Esophagus squamous epithelium (tissue), 5 donors: ENCODE measurements at regions not wholly inside any gene's neighbourhood (a gene's known extent, or its start where the extent isn't known, plus 50 kb on each side); places are given as distances from the start of the nearest gene placed in this dataset.

ENCODE experiments used
- DNase-seq: peaks from one replicate; lab custom pipeline; 2025; lab: John Stamatoyannopoulos, UW
- H3K27ac ChIP-seq, 4 donors: fragments of 200-600 bp; sonication (generic); one replicate each; pipeline ENCODE4 v1.5.1; 2016 to 2019; ENCODE audit warnings: mild to moderate bottlenecking in 1 of 4
- H3K27me3 ChIP-seq, 4 donors: fragments of 200-600 bp; sonication (generic); 1 replicate in 3 of 4; 2 replicates in 1 of 4; pipeline versions ENCODE4 v1.5.1 to v1.6.0; 2017 to 2021; ENCODE audit warnings: antibody characterized with exemption in 1 of 4
- H3K36me3 ChIP-seq, 3 donors: fragments of 200-600 bp; sonication (generic); one replicate each; pipeline ENCODE4 v1.5.1; 2016 to 2019
- H3K4me1 ChIP-seq, 3 donors: fragments of 200-600 bp; sonication (generic); one replicate each; pipeline ENCODE4 v1.5.1; 2017 to 2019
- H3K4me3 ChIP-seq, 4 donors: fragments of 200-600 bp; sonication (generic); 1 replicate in 3 of 4; 2 replicates in 1 of 4; pipeline ENCODE4 v1.5.1; 2016 to 2019; ENCODE audit warnings: mild to moderate bottlenecking in 2 of 4, moderate library complexity in 1 of 4
- H3K9me3 ChIP-seq, 3 donors: fragments of 200-600 bp; sonication (generic); one replicate each; pipeline ENCODE4 v1.5.1; 2016 to 2019
- CTCF ChIP-seq, 6 experiments: fragments of 450-650 bp in 4 of 6; fragments of 200-600 bp in 2 of 6; sonication (generic) in 2 of 6; IDR thresholded peaks; one replicate each; pipeline ENCODE4 v1.5.1; 2016 to 2019; ENCODE audit warnings: antibody characterized with exemption in 6 of 6, mild to moderate bottlenecking in 4 of 6, moderate library complexity in 4 of 6
- POLR2A ChIP-seq, 4 donors: fragments of 450-650 bp; IDR thresholded peaks; one replicate each; pipeline ENCODE4 v1.6.1; 2017; ENCODE audit warnings: antibody characterized with exemption in 4 of 4, mild to moderate bottlenecking in 4 of 4, moderate library complexity in 3 of 4
- WGBS, 2 donors: methylation state at CpG; one replicate each; pipeline ENCODE4 v1.1.5; 2018; 5-methylcytosine and 5-hydroxymethylcytosine counted together
- intact Hi-C: fragments of 100-400 bp; cut with DNase I; formaldehyde crosslinking; loops from one replicate; pipeline ENCODE4 v1.15.0; 2022
- donor health status: DM: yes; HTN: yes; CAD: no.

GRCh38 chr9:135260221-135261180 is 173.0 kb downstream of the OLFM1 start:
- Histone ChIP-seq H3K4me3 (no peak overlapping the region), H3K27me3 (peaks cover 0 to 88% (median 0%) of the 10 kb centered on the region in 4 donors), H3K27ac (no peak overlapping the region), H3K36me3 (no peaks in the 10 kb centered on the region), H3K4me1 (no peaks in the 10 kb centered on the region), H3K9me3 (no peaks in the 10 kb centered on the region)
- no peak for DNase-seq
- 43 to 57% methylated on average over 27 to 33 of the region's 35 CpGs for WGBS, 2 donors
- TF ChIP-seq CTCF (IDR thresholded peaks at IDR 0.05) (no peak), POLR2A (IDR thresholded peaks at IDR 0.05) (no peak)
- intact Hi-C loops: no loop called here

- no peak for DNase-seq
- intact Hi-C loops: no loop called here
- Histone ChIP-seq H3K9me3 (no peaks in the 10 kb centered on the region), H3K36me3 (no peaks in the 10 kb centered on the region), H3K27ac (no peak overlapping the region), H3K4me3 (no peak overlapping the region), H3K27me3 (peaks cover 0 to 88% (median 0%) of the 10 kb centered on the region in 4 donors), H3K4me1 (no peaks in the 10 kb centered on the region)
- TF ChIP-seq CTCF (IDR thresholded peaks at IDR 0.05) (no peak), POLR2A (IDR thresholded peaks at IDR 0.05) (no peak)
- 50 to 68% methylated on average over 3 to 5 of the region's 7 CpGs for WGBS, 2 donors
Measured at GRCh38 chr9:135262248-135262647, 174.8 kb downstream of the OLFM1 start.

GRCh38 chr9:135263511-135263910 is 176.0 kb downstream of the OLFM1 start:
- TF ChIP-seq CTCF (IDR thresholded peaks at IDR 0.05) (no peak), POLR2A (IDR thresholded peaks at IDR 0.05) (no peak)
- intact Hi-C loops: no loop called here
- no peaks in the 10 kb centered on the region for H3K4me1 ChIP-seq
- no peak for DNase-seq
- 48 to 63% methylated on average over 3 to 4 of the region's 5 CpGs for WGBS, 2 donors
- no peaks in the 10 kb centered on the region for H3K36me3 ChIP-seq
- H3K27ac ChIP-seq: no peak overlapping the region
- H3K27me3 ChIP-seq: peaks cover 0 to 90% (median 0%) of the 10 kb centered on the region in 4 donors
- H3K4me3 ChIP-seq: no peak overlapping the region
- no peaks in the 10 kb centered on the region for H3K9me3 ChIP-seq

GRCh38 chr9:135265931-135266330 is 178.5 kb downstream of the OLFM1 start:
- Histone ChIP-seq H3K27me3 (peaks cover 0 to 95% (median 0%) of the 10 kb centered on the region in 4 donors), H3K4me1 (no peaks in the 10 kb centered on the region), H3K36me3 (no peaks in the 10 kb centered on the region), H3K9me3 (no peaks in the 10 kb centered on the region), H3K4me3 (no peak overlapping the region), H3K27ac (no peak overlapping the region)
- intact Hi-C loops: no loop called here
- WGBS, 2 donors: 61 to 94% methylated on average over 5 to 9 of the region's 10 CpGs
- no peak for TF ChIP-seq POLR2A (IDR thresholded peaks at IDR 0.05)
- no peak for TF ChIP-seq CTCF (IDR thresholded peaks at IDR 0.05)
- no peak for DNase-seq

- H3K27ac ChIP-seq: no peak overlapping the region
- H3K4me3 ChIP-seq: no peak overlapping the region
- TF ChIP-seq CTCF (IDR thresholded peaks at IDR 0.05) (no peak), POLR2A (IDR thresholded peaks at IDR 0.05) (no peak)
- no peaks in the 10 kb centered on the region for H3K9me3 ChIP-seq
- intact Hi-C loops: no loop called here
- H3K36me3 ChIP-seq: no peaks in the 10 kb centered on the region
- H3K27me3 ChIP-seq: peaks cover 0 to 97% (median 0%) of the 10 kb centered on the region in 4 donors
- DNase-seq: no peak
- WGBS, 2 donors: 67% methylated on average over 3 to 6 of the region's 19 CpGs
- H3K4me1 ChIP-seq: no peaks in the 10 kb centered on the region
Measured at GRCh38 chr9:135267191-135267809, 179.8 kb downstream of the OLFM1 start.
